ENCODE measurements at regions not wholly inside any gene's neighbourhood (a gene's known extent, or its start where the extent isn't known, plus 50 kb on each side); places are given as distances from the start of the nearest gene placed in this dataset.

DNA sequence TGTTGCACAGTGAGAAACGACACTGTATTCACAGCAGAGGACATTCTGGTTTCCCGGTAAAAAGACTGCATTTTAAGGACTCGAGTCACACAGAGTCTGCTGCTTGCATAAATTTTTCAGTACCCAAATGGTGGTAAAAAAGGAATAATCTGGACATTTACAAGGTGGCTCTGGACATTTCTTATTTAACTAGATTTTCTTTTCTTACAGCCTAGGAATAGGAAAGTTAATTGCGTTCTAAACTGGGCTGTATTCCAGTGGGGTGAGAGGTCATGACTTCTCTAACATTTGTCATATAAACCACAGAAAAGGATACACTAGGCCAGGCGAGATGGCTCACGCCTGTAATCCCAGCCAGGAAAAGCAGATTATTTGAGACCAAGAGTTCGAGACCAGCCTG is 237.5 kb upstream of the KLF6 start:
- ChIA-PET CTCF (no interaction called here), POLR2A (no interaction called here)
- TF ChIP-seq CTCF (IDR thresholded peaks at IDR 0.05), result no peak
- TF ChIP-seq EZH2 (IDR thresholded peaks at IDR 0.05; ENCODE audit: borderline replicate concordance, insufficient read depth, low read depth, low read length, poor library complexity, severe bottlenecking), result no peak
- Histone ChIP-seq H3K27me3 (replicated peaks in 1 of 4; ENCODE audit: control extremely low read depth in 1 of 4, control insufficient read depth in 3 of 4, insufficient read depth in 4 of 4, low read length in 3 of 4) (no peaks in the 10 kb centered on the region), H3K79me2 (ENCODE audit: control insufficient read depth, insufficient read depth, low read length) (no peaks in the 10 kb centered on the region), H3K4me1 (ENCODE audit: control insufficient read depth in 2 of 2, insufficient read depth in 2 of 2, low read length in 2 of 2) (no peaks in the 10 kb centered on the region), H2AFZ (ENCODE audit: insufficient read depth, low read depth, low read length, poor library complexity, severe bottlenecking) (no peak overlapping the region), H3K9ac (ENCODE audit: low read length) (no peak overlapping the region), H3K4me3 (ENCODE audit: control extremely low read depth in 1 of 5, extremely low read depth in 1 of 5, insufficient read depth in 1 of 5, low read depth in 2 of 5, low read length in 4 of 5) (no peak overlapping the region), H3K9me3 (ENCODE audit: control extremely low read depth in 1 of 3, control insufficient read depth in 2 of 3, insufficient read depth in 1 of 3, low read length in 2 of 3) (no peaks in the 10 kb centered on the region), H3K4me2 (replicated peaks; ENCODE audit: low read depth, low read length, poor library complexity, severe bottlenecking) (no peak overlapping the region), H3K36me3 (replicated peaks in 1 of 2; ENCODE audit: control extremely low read depth in 1 of 2, control insufficient read depth in 1 of 2, extremely low read depth in 1 of 2, insufficient read depth in 2 of 2, low read length in 1 of 2) (no peaks in the 10 kb centered on the region), H3K27ac (ENCODE audit: low read length in 2 of 2) (no peak overlapping the region), H4K20me1 (ENCODE audit: control insufficient read depth, insufficient read depth, low read length, poor library complexity, severe bottlenecking) (no peaks in the 10 kb centered on the region)
- intact Hi-C loops (cut with micrococcal nuclease), result no loop called here
- peaks cover 6% of the 10 kb centered on the region for H3K4me1 Mint-ChIP-seq
- no peaks in the 10 kb centered on the region for H3K27me3 Mint-ChIP-seq
- DNase-seq (no peak), ATAC-seq (ENCODE audit: low read depth) (no peak)
- 100% methylated on average over 2 of the region's 7 CpGs for WGBS (ENCODE audit: insufficient coverage)
- H3K9me3 Mint-ChIP-seq (ENCODE audit: insufficient read depth), result no peaks in the 10 kb centered on the region
- H3K4me3 Mint-ChIP-seq, result no peak overlapping the region
- no peak overlapping the region for H3K27ac Mint-ChIP-seq

DNA sequence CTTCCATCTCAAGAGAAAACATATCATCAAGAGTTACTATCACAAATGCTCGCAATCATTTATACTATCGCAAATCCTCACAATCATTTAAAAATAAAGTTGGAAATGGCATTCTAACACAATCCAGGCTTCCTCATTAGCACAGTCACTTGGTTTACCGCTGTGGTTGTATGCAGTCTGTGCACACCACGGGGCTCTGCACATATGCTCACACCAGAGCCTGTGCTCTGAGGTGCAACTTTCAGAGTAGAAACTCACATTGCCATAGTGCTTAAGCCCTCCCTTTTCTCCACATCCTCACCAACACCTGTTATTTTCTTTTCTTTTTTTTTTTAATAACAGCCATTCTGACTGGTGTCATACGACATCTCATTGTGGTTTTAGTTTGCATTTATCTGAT is 235.6 kb upstream of the KLF6 start:
- no peak for ATAC-seq (ENCODE audit: low read depth)
- WGBS (ENCODE audit: insufficient coverage), result 83% methylated on average over 2 of the region's 5 CpGs
- POLR2A ChIA-PET, result no interaction called here

More for the DNA sequence above, 235.6 kb upstream of the KLF6 start:
- H3K9me3 ChIP-seq (ENCODE audit: control extremely low read depth in 1 of 3, control insufficient read depth in 2 of 3, insufficient read depth in 1 of 3, low read length in 2 of 3), result no peaks in the 10 kb centered on the region
- H4K20me1 ChIP-seq (ENCODE audit: control insufficient read depth, insufficient read depth, low read length, poor library complexity, severe bottlenecking), result no peaks in the 10 kb centered on the region
- no peak overlapping the region for H3K4me2 ChIP-seq (replicated peaks; ENCODE audit: low read depth, low read length, poor library complexity, severe bottlenecking)
- Mint-ChIP-seq H3K9me3 (ENCODE audit: insufficient read depth) (no peaks in the 10 kb centered on the region), H3K27me3 (no peaks in the 10 kb centered on the region), H3K4me1 (peaks cover 7% of the 10 kb centered on the region), H3K27ac (no peak overlapping the region), H3K4me3 (no peak overlapping the region)
- H3K27ac ChIP-seq (ENCODE audit: low read length in 2 of 2), result no peak overlapping the region
- H3K36me3 ChIP-seq (replicated peaks in 1 of 2; ENCODE audit: control extremely low read depth in 1 of 2, control insufficient read depth in 1 of 2, extremely low read depth in 1 of 2, insufficient read depth in 2 of 2, low read length in 1 of 2), result no peaks in the 10 kb centered on the region
- H3K9ac ChIP-seq (ENCODE audit: low read length), result no peak overlapping the region
- no peaks in the 10 kb centered on the region for H3K27me3 ChIP-seq (replicated peaks in 1 of 4; ENCODE audit: control extremely low read depth in 1 of 4, control insufficient read depth in 3 of 4, insufficient read depth in 4 of 4, low read length in 3 of 4)
- TF ChIP-seq EZH2 (IDR thresholded peaks at IDR 0.05; ENCODE audit: borderline replicate concordance, insufficient read depth, low read depth, low read length, poor library complexity, severe bottlenecking) (no peak), CTCF (IDR thresholded peaks at IDR 0.05) (no peak)
- no peak for DNase-seq
- no peaks in the 10 kb centered on the region for H3K79me2 ChIP-seq (ENCODE audit: control insufficient read depth, insufficient read depth, low read length)
- no peak overlapping the region for H2AFZ ChIP-seq (ENCODE audit: insufficient read depth, low read depth, low read length, poor library complexity, severe bottlenecking)
- CTCF ChIA-PET, result no interaction called here
- no peaks in the 10 kb centered on the region for H3K4me1 ChIP-seq (ENCODE audit: control insufficient read depth in 2 of 2, insufficient read depth in 2 of 2, low read length in 2 of 2)
- intact Hi-C loops (cut with micrococcal nuclease), result no loop called here
- no peak overlapping the region for H3K4me3 ChIP-seq (ENCODE audit: control extremely low read depth in 1 of 5, extremely low read depth in 1 of 5, insufficient read depth in 1 of 5, low read depth in 2 of 5, low read length in 4 of 5)

Data from B cell (primary cell).